Glomerular endothelial cell (primary cell): ENCODE measurements at regions not wholly inside any gene's neighbourhood (a gene's known extent, or its start where the extent isn't known, plus 50 kb on each side); places are given as distances from the start of the nearest gene placed in this dataset.
A peak's percentile ranks its signal among the peaks of the same experiment; 100 is the strongest.
"Not testable (repeated sequence)": the region's sequence is repeated elsewhere in the genome, so short reads cannot be mapped to it uniquely, and the experiment has no call there.

ENCODE experiments used
- DNase-seq: peaks from one replicate; pipeline ENCODE4 v3.0.0-alpha.2; 2011; ENCODE audit warnings: low read depth, low spot score; ENCODE audit errors: extremely low read depth

- no peak for DNase-seq
Observed at GRCh38 chr2:181789827-181790448, 101.6 kb upstream of the ITPRID2 start.

- peak; percentile 96 for DNase-seq
Observed at GRCh38 chr2:181790716-181791649, 100.5 kb upstream of the ITPRID2 start.

- DNase-seq: no peak
Observed at GRCh38 chr2:181792906-181793305, 98.6 kb upstream of the ITPRID2 start.

GRCh38 chr2:181798022-181798421, 93.5 kb upstream of the ITPRID2 start:
- no peak for DNase-seq

- DNase-seq: not testable (repeated sequence)
Observed at GRCh38 chr2:181802300-181802699, 89.2 kb upstream of the ITPRID2 start.

- DNase-seq: not testable (repeated sequence)
Observed at GRCh38 chr2:181803903-181804799, 87.4 kb upstream of the ITPRID2 start.

GRCh38 chr2:181805228-181806038, 86.1 kb upstream of the ITPRID2 start:
- DNase-seq: no peak

- DNase-seq: no peak
Observed at GRCh38 chr2:181806039-181806392, 85.5 kb upstream of the ITPRID2 start.

GRCh38 chr2:181807526-181807925, 84.0 kb upstream of the ITPRID2 start:
- no peak for DNase-seq

- peak; percentile 99 for DNase-seq
Observed at GRCh38 chr2:181810823-181811695, 80.5 kb upstream of the ITPRID2 start.

- no peak for DNase-seq
Observed at GRCh38 chr2:181812106-181812743, 79.3 kb upstream of the ITPRID2 start.

GRCh38 chr2:181814057-181814491, 77.5 kb upstream of the ITPRID2 start:
- no peak for DNase-seq

- no peak for DNase-seq
Observed at GRCh38 chr2:181817509-181817908, 74.0 kb upstream of the ITPRID2 start.

- DNase-seq: no peak
Observed at GRCh38 chr2:181818058-181818680, 73.4 kb upstream of the ITPRID2 start.

- DNase-seq: no peak
Observed at GRCh38 chr2:181818840-181819239, 72.7 kb upstream of the ITPRID2 start.

GRCh38 chr2:181821049-181821448, 70.5 kb upstream of the ITPRID2 start:
- DNase-seq: no peak

- DNase-seq: no peak
Observed at GRCh38 chr2:181822097-181822496, 69.4 kb upstream of the ITPRID2 start.

GRCh38 chr2:181823405-181823804, 68.1 kb upstream of the ITPRID2 start:
- no peak for DNase-seq
